GM12878 (cell line): ENCODE measurements at regions not wholly inside any gene's neighbourhood (a gene's known extent, or its start where the extent isn't known, plus 50 kb on each side); places are given as distances from the start of the nearest gene placed in this dataset.
"Not testable (repeated sequence)": the region's sequence is repeated elsewhere in the genome, so short reads cannot be mapped to it uniquely, and the experiment has no call there.

Source experiments
- ATF3 ChIP-seq: IDR thresholded peaks from 2 replicates; pipeline ENCODE4 v1.6.1; 2011; ENCODE audit warnings: low read depth, mild to moderate bottlenecking, low read length, moderate library complexity, borderline replicate concordance; ENCODE audit errors: extremely low read depth
- CTCF ChIP-seq, 3 experiments: IDR thresholded peaks in 2 of 3; conservative IDR thresholded peaks in 1 of 3; 2 replicates each; pipeline ENCODE4 v1.5.1; 2011; ENCODE audit warnings: low read depth in 3 of 3, low read length in 3 of 3, mild to moderate bottlenecking in 3 of 3, control low read depth in 2 of 3, moderate library complexity in 2 of 3, inconsistent platforms in 1 of 3, mixed read lengths in 1 of 3; ENCODE audit not compliant: control insufficient read depth in 2 of 3, insufficient read depth in 1 of 3; ENCODE audit errors: extremely low read depth in 1 of 3
- ETV6 ChIP-seq, 2 experiments: fragments of 450-650 bp in 1 of 2; IDR thresholded peaks in 1 of 2; conservative IDR thresholded peaks in 1 of 2; 2 replicates each; pipeline ENCODE4 v1.6.1; 2014; ENCODE audit warnings: antibody characterized with exemption in 1 of 2, borderline replicate concordance in 1 of 2, low read depth in 1 of 2, mild to moderate bottlenecking in 1 of 2, moderate library complexity in 1 of 2
- ZNF384 ChIP-seq: IDR thresholded peaks from 2 replicates; pipeline ENCODE4 v1.6.1; 2012; ENCODE audit warnings: low read depth, mild to moderate bottlenecking, low read length, improper control_type of control experiment, borderline replicate concordance

GRCh38 chr7:6924523-6924922 lies 98.4 kb upstream of the CCZ1B start:
- not testable (repeated sequence) for TF ChIP-seq CTCF (IDR thresholded peaks at IDR 0.05 in 2 of 3, conservative IDR thresholded peaks at IDR 0.05 in 1 of 3; ENCODE audit: control insufficient read depth in 2 of 3, extremely low read depth in 1 of 3, insufficient read depth in 1 of 3, low read depth in 3 of 3, low read length in 3 of 3); ZNF384; ATF3; ETV6 (conservative IDR thresholded peaks at IDR 0.05 in 1 of 2, IDR thresholded peaks at IDR 0.05 in 1 of 2; ENCODE audit: borderline replicate concordance in 1 of 2, low read depth in 1 of 2)
